ENCODE measurements at regions not wholly inside any gene's neighbourhood (a gene's known extent, or its start where the extent isn't known, plus 50 kb on each side); places are given as distances from the start of the nearest gene placed in this dataset.

DNA sequence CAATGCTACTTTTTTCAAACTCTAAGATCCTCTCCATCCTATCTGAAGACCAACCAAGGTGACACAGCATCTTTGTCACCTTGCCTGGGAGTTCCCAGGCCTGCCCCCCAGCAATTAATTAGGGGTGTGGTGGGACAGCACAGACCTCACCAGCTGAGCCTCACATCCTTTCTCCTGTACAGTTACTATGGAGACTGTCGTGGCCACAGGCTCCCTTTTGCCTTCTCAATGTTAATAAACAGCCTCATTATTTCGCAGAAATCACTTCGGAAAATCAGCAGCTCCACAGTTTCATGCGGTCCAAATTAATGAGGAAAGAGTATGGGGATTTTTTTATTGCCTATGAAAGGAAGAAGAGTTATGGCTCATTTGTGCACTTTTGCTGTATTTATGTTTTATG, 378.3 kb downstream of the NPHP4 start:
- TF ChIP-seq, protein P1, sequence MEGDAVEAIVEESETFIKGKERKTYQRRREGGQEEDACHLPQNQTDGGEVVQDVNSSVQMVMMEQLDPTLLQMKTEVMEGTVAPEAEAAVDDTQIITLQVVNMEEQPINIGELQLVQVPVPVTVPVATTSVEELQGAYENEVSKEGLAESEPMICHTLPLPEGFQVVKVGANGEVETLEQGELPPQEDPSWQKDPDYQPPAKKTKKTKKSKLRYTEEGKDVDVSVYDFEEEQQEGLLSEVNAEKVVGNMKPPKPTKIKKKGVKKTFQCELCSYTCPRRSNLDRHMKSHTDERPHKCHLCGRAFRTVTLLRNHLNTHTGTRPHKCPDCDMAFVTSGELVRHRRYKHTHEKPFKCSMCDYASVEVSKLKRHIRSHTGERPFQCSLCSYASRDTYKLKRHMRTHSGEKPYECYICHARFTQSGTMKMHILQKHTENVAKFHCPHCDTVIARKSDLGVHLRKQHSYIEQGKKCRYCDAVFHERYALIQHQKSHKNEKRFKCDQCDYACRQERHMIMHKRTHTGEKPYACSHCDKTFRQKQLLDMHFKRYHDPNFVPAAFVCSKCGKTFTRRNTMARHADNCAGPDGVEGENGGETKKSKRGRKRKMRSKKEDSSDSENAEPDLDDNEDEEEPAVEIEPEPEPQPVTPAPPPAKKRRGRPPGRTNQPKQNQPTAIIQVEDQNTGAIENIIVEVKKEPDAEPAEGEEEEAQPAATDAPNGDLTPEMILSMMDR (IDR thresholded peaks at IDR 0.05; ENCODE audit: low read depth, low read length, missing input control) = no peak
- no peak for TF ChIP-seq GABPA (IDR thresholded peaks at IDR 0.05 in 1 of 2, conservative IDR thresholded peaks at IDR 0.05 in 1 of 2)
